Osteocyte (in vitro differentiated cells): ENCODE measurements at regions not wholly inside any gene's neighbourhood (a gene's known extent, or its start where the extent isn't known, plus 50 kb on each side); places are given as distances from the start of the nearest gene placed in this dataset.

Experiments
- DNase-seq: peaks from one replicate; pipeline ENCODE4 v3.0.0; 2021; ENCODE audit warnings: mixed read lengths; ENCODE audit not compliant: unreplicated experiment; ENCODE audit errors: extremely low spot score
- H3K27ac Mint-ChIP-seq: one replicate; pipeline ENCODE4 v1.8.0; 2021; ENCODE audit warnings: mild to moderate bottlenecking, mixed read lengths; ENCODE audit not compliant: unreplicated experiment
- H3K27me3 Mint-ChIP-seq: one replicate; pipeline ENCODE4 v1.8.0; 2021; ENCODE audit warnings: mixed read lengths; ENCODE audit not compliant: unreplicated experiment
- H3K36me3 Mint-ChIP-seq: one replicate; pipeline ENCODE4 v1.8.0; 2021; ENCODE audit warnings: mixed read lengths; ENCODE audit not compliant: unreplicated experiment
- H3K4me1 Mint-ChIP-seq: one replicate; pipeline ENCODE4 v1.8.0; 2021; ENCODE audit warnings: mixed read lengths; ENCODE audit not compliant: unreplicated experiment
- H3K4me3 Mint-ChIP-seq: one replicate; pipeline ENCODE4 v1.8.0; 2021; ENCODE audit warnings: mild to moderate bottlenecking, moderate library complexity, mixed read lengths; ENCODE audit not compliant: unreplicated experiment
- H3K9me3 Mint-ChIP-seq: one replicate; pipeline ENCODE4 v1.8.0; 2021; ENCODE audit warnings: mixed read lengths; ENCODE audit not compliant: unreplicated experiment
- CTCF ChIP-seq: fragments of 200-600 bp; sonication (generic); IDR thresholded peaks from 2 replicates; pipeline ENCODE4 v1.5.0; 2021; ENCODE audit warnings: antibody characterized with exemption, mild to moderate bottlenecking, moderate library complexity

- TF ChIP-seq CTCF = no peak
- DNase-seq = no peak
- peaks cover 19% of the 10 kb centered on the region for H3K9me3 Mint-ChIP-seq
- H3K36me3 Mint-ChIP-seq = no peaks in the 10 kb centered on the region
- H3K27ac Mint-ChIP-seq = no peak overlapping the region
- no peaks in the 10 kb centered on the region for H3K4me1 Mint-ChIP-seq
- H3K4me3 Mint-ChIP-seq = no peak overlapping the region
- no peaks in the 10 kb centered on the region for H3K27me3 Mint-ChIP-seq
Measured at GRCh38 chr10:109348324-109348723, 575.0 kb downstream of the XPNPEP1 start.

- Mint-ChIP-seq H3K9me3 (peaks cover 2% of the 10 kb centered on the region), H3K4me1 (no peaks in the 10 kb centered on the region), H3K4me3 (no peak overlapping the region), H3K27me3 (no peaks in the 10 kb centered on the region), H3K36me3 (no peaks in the 10 kb centered on the region), H3K27ac (no peak overlapping the region)
- no peak for DNase-seq
- no peak for TF ChIP-seq CTCF
Measured at GRCh38 chr10:109343293-109343692, 580.0 kb downstream of the XPNPEP1 start.

- DNase-seq = no peak
- H3K9me3 Mint-ChIP-seq = peaks cover 5% of the 10 kb centered on the region
- H3K36me3 Mint-ChIP-seq = no peaks in the 10 kb centered on the region
- TF ChIP-seq CTCF = no peak
- no peaks in the 10 kb centered on the region for H3K4me1 Mint-ChIP-seq
- no peak overlapping the region for H3K4me3 Mint-ChIP-seq
- H3K27ac Mint-ChIP-seq = no peak overlapping the region
- no peaks in the 10 kb centered on the region for H3K27me3 Mint-ChIP-seq
Measured at GRCh38 chr10:109341986-109342385, 581.3 kb downstream of the XPNPEP1 start.

GRCh38 chr10:109328001-109328400, 595.3 kb downstream of the XPNPEP1 start:
- no peak overlapping the region for H3K4me3 Mint-ChIP-seq
- TF ChIP-seq CTCF = no peak
- no peaks in the 10 kb centered on the region for H3K27me3 Mint-ChIP-seq
- H3K9me3 Mint-ChIP-seq = no peaks in the 10 kb centered on the region
- H3K36me3 Mint-ChIP-seq = no peaks in the 10 kb centered on the region
- no peak overlapping the region for H3K27ac Mint-ChIP-seq
- no peak for DNase-seq
- no peaks in the 10 kb centered on the region for H3K4me1 Mint-ChIP-seq

GRCh38 chr10:109327266-109327665, 596.0 kb downstream of the XPNPEP1 start:
- no peak for TF ChIP-seq CTCF
- H3K27ac Mint-ChIP-seq = no peak overlapping the region
- no peaks in the 10 kb centered on the region for H3K4me1 Mint-ChIP-seq
- H3K9me3 Mint-ChIP-seq = no peaks in the 10 kb centered on the region
- H3K36me3 Mint-ChIP-seq = no peaks in the 10 kb centered on the region
- DNase-seq = no peak
- H3K4me3 Mint-ChIP-seq = no peak overlapping the region
- H3K27me3 Mint-ChIP-seq = no peaks in the 10 kb centered on the region
